Right kidney (tissue), 1 donor: ENCODE measurements at regions not wholly inside any gene's neighbourhood (a gene's known extent, or its start where the extent isn't known, plus 50 kb on each side); places are given as distances from the start of the nearest gene placed in this dataset.

Experiments used
- DNase-seq: peaks from one replicate; pipeline ENCODE4 v3.0.0-alpha.2; 2016

- DNase-seq = no peak
Measured at GRCh38 chr3:16114429-16114828, 60.1 kb upstream of the GALNT15 start.

DNA sequence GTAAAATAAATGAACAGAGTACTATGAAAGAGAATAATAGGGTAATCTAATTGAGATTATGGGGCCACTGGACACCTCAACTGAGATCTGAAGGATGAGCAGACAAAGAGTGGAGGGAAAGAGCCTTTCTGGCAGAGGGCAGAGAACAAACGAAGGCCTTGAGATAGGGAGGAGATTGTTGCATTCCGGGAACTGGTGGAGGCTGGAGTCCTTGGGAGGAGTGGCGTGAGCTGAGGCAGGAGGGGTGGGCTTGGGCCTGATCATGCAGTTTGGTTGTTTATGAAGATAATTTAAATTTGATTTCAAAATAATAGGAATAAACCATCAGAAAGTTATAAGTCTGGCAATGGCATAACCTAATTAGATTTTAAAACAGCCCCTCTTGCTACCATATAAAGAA is 59.5 kb upstream of the GALNT15 start:
- no peak for DNase-seq

GRCh38 chr3:16118396-16118795 is 56.1 kb upstream of the GALNT15 start:
- no peak for DNase-seq

GRCh38 chr3:16119887-16120286 is 54.6 kb upstream of the GALNT15 start:
- no peak for DNase-seq

DNA sequence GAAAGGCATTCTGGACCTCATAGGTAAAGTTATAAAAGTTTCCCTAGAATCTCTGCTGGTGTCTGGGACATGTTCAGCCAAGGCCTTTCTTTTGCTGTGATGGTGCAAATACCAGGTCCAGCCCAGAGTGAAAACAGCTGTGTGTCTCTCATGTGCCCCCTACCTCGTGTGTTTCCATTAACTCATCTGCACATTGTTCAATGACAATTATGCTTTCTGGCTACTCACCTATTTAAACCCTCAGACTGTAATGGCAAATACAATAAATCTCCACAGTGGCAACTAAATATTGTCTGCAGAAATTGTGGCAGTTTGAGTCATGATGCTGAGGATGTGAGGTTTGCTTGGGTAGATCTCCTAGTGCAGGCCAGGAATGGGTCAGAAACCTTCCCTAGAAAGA is 53.1 kb upstream of the GALNT15 start:
- DNase-seq = no peak

- no peak for DNase-seq
Measured at GRCh38 chr3:16122155-16122554, 52.3 kb upstream of the GALNT15 start.

GRCh38 chr3:16122661-16123060 is 51.8 kb upstream of the GALNT15 start:
- no peak for DNase-seq

DNA sequence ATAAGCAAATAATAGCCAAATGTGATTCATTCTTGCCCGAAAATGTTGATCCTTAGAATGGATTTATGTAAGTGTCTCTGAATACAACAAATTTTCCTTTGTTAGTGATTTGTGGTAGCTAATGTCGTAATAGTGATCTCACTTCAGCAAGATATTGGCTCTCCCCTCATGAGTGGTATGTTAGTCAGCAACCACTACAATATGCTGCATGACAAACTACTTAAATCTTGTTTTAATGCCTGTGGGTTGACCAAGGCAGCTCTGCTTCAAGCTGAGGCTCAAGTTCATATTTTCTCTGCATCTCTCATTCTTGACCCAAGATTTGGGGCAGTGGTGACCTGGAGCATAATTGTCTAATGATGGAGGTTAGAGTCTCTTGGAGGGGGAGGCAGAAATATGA is 49.8 kb upstream of the GALNT15 start:
- DNase-seq = no peak
